Panc1 (cell line): ENCODE measurements at regions not wholly inside any gene's neighbourhood (a gene's known extent, or its start where the extent isn't known, plus 50 kb on each side); places are given as distances from the start of the nearest gene placed in this dataset.

Experiments
- ATAC-seq: fragments of 200-7000 bp; cut with Tn5 transposase; 2 replicates; pipeline ENCODE4 v1.9.1; 2020; ENCODE audit warnings: mild to moderate bottlenecking, moderate library complexity
- BruUV-seq: library from RNA; stranded (reverse); fragments of 400-500 nt; replicated peaks from 2 replicates; lab custom pipeline; 2021; lab: Mats Ljungman, UMichigan
- CTCF ChIA-PET: fragments of 300-600 bp; sonication (Branson Sonifier 250); formaldehyde crosslinking; loops from one replicate; lab custom pipeline; 2022; ENCODE audit warnings: antibody characterized with exemption; lab: Charles Lee
- POLR2A ChIA-PET: fragments of 300-600 bp; sonication (Branson Sonifier 250); formaldehyde crosslinking; loops from one replicate; lab custom pipeline; 2022; ENCODE audit warnings: antibody characterized with exemption; lab: Charles Lee
- DNase-seq: peaks from one replicate; pipeline ENCODE4 v3.0.0-alpha.2; 2010; ENCODE audit warnings: low read depth, low spot score
- H3K27ac ChIP-seq: 2 replicates; pipeline ENCODE4 v1.5.1; 2011; ENCODE audit warnings: mild to moderate bottlenecking, low read length, inconsistent platforms
- H3K27me3 ChIP-seq: fragments of 200-500 bp; sonication (Bioruptor generic); 2 replicates; pipeline ENCODE4 v1.6.0; 2014; ENCODE audit warnings: low read length, inconsistent platforms; ENCODE audit not compliant: control insufficient read depth, insufficient read depth
- H3K36me3 ChIP-seq: fragments of 200-500 bp; sonication (Bioruptor generic); 2 replicates; pipeline ENCODE4 v1.5.1; 2014; ENCODE audit warnings: inconsistent platforms, mild to moderate bottlenecking, low read length, moderate library complexity; ENCODE audit not compliant: control insufficient read depth, insufficient read depth
- H3K4me1 ChIP-seq: 2 replicates; pipeline ENCODE4 v1.5.1; 2011; ENCODE audit warnings: inconsistent platforms, mild to moderate bottlenecking, low read length, moderate library complexity; ENCODE audit not compliant: control insufficient read depth, insufficient read depth
- H3K4me3 ChIP-seq, 2 experiments: 2 replicates each; pipeline ENCODE4 v1.5.1; 2011 to 2012; ENCODE audit warnings: low read depth in 2 of 2, low read length in 2 of 2, mild to moderate bottlenecking in 2 of 2, inconsistent platforms in 1 of 2, moderate library complexity in 1 of 2
- H3K9me3 ChIP-seq: fragments of 200-500 bp; sonication (Bioruptor generic); 2 replicates; pipeline ENCODE4 v1.5.1; 2014; ENCODE audit warnings: low read depth, mild to moderate bottlenecking, inconsistent platforms, low read length, moderate library complexity; ENCODE audit not compliant: control insufficient read depth, insufficient read depth
- SIN3A ChIP-seq: IDR thresholded peaks from 2 replicates; pipeline ENCODE4 v1.6.1; 2012; ENCODE audit warnings: low read depth, mild to moderate bottlenecking, low read length, moderate library complexity, borderline replicate concordance; ENCODE audit not compliant: insufficient read depth
- TCF7L2 ChIP-seq: IDR thresholded peaks from 2 replicates; pipeline ENCODE4 v1.6.1; 2011; ENCODE audit warnings: mild to moderate bottlenecking, low read depth, low read length, inconsistent platforms
- in situ Hi-C: cut with HindIII; loops from 2 replicates; pipeline ENCODE4 v1.10.0; 2016; ENCODE audit warnings: low sequenced_read_pairs, low pct_unique_long_range_greater_than_20kb
- intact Hi-C: fragments of 100-400 bp; cut with micrococcal nuclease; formaldehyde crosslinking; loops from one replicate; pipeline ENCODE4 v1.10.0; 2022; ENCODE audit not compliant: unreplicated experiment
- TF ChIP-seq, protein P1 (sequence below): fragments of 450-650 bp; IDR thresholded peaks from 2 replicates; pipeline ENCODE4 v1.5.1; 2017; ENCODE audit warnings: mild to moderate bottlenecking
- TF ChIP-seq, protein P2 (sequence below), 2 experiments: IDR thresholded peaks; 2 replicates each; pipeline ENCODE4 v1.6.1; 2011 to 2012; ENCODE audit warnings: low read depth in 2 of 2, control low read depth in 1 of 2, low read length in 1 of 2, mild to moderate bottlenecking in 1 of 2, moderate library complexity in 1 of 2; ENCODE audit not compliant: insufficient read depth in 1 of 2

DNA sequence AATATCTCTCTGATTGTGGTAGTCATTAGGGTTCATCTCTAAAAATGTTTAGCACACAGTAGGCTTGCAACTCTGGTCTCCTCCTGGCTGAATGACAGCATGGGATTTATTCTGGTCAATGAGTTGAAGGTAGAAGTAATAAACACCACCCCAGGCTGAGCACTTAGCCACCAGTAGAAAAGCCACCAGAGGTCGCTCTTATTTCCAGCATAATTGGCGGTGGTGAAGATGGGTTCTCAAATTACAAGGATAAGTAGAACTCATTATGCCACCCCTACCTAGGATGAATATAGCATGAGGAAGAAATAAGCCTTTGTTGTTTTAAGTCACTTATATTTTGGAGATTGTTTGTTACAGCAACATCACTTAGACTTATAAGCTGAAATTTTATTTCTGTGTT lies 302.7 kb downstream of the GPM6A start:
- in situ Hi-C loops (no loop called here), intact Hi-C loops (no loop called here)
- no peak overlapping the region for H3K4me3 ChIP-seq
- no peak for DNase-seq
- H3K4me1 ChIP-seq, result no peaks in the 10 kb centered on the region
- ChIA-PET CTCF (no interaction called here), POLR2A (no interaction called here)
- H3K9me3 ChIP-seq, result no peaks in the 10 kb centered on the region
- no peaks in the 10 kb centered on the region; the same call in 1 of the 2 replicates for H3K36me3 ChIP-seq
- H3K27me3 ChIP-seq, result no peaks in the 10 kb centered on the region
- no TSS peak for BruUV-seq
- H3K27ac ChIP-seq, result no peak overlapping the region
- ATAC-seq, result no peak
- TF ChIP-seq, protein P1, sequence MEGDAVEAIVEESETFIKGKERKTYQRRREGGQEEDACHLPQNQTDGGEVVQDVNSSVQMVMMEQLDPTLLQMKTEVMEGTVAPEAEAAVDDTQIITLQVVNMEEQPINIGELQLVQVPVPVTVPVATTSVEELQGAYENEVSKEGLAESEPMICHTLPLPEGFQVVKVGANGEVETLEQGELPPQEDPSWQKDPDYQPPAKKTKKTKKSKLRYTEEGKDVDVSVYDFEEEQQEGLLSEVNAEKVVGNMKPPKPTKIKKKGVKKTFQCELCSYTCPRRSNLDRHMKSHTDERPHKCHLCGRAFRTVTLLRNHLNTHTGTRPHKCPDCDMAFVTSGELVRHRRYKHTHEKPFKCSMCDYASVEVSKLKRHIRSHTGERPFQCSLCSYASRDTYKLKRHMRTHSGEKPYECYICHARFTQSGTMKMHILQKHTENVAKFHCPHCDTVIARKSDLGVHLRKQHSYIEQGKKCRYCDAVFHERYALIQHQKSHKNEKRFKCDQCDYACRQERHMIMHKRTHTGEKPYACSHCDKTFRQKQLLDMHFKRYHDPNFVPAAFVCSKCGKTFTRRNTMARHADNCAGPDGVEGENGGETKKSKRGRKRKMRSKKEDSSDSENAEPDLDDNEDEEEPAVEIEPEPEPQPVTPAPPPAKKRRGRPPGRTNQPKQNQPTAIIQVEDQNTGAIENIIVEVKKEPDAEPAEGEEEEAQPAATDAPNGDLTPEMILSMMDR, result no peak

GRCh38 chr4:175511861-175512260 lies 300.2 kb downstream of the GPM6A start:
- no peak for ATAC-seq
- TF ChIP-seq, protein P2, sequence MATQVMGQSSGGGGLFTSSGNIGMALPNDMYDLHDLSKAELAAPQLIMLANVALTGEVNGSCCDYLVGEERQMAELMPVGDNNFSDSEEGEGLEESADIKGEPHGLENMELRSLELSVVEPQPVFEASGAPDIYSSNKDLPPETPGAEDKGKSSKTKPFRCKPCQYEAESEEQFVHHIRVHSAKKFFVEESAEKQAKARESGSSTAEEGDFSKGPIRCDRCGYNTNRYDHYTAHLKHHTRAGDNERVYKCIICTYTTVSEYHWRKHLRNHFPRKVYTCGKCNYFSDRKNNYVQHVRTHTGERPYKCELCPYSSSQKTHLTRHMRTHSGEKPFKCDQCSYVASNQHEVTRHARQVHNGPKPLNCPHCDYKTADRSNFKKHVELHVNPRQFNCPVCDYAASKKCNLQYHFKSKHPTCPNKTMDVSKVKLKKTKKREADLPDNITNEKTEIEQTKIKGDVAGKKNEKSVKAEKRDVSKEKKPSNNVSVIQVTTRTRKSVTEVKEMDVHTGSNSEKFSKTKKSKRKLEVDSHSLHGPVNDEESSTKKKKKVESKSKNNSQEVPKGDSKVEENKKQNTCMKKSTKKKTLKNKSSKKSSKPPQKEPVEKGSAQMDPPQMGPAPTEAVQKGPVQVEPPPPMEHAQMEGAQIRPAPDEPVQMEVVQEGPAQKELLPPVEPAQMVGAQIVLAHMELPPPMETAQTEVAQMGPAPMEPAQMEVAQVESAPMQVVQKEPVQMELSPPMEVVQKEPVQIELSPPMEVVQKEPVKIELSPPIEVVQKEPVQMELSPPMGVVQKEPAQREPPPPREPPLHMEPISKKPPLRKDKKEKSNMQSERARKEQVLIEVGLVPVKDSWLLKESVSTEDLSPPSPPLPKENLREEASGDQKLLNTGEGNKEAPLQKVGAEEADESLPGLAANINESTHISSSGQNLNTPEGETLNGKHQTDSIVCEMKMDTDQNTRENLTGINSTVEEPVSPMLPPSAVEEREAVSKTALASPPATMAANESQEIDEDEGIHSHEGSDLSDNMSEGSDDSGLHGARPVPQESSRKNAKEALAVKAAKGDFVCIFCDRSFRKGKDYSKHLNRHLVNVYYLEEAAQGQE (IDR thresholded peaks at IDR 0.05; ENCODE audit: insufficient read depth in 1 of 2, low read depth in 2 of 2, low read length in 1 of 2), result no peak
- TF ChIP-seq, protein P1, result no peak
- TF ChIP-seq TCF7L2 (no peak), SIN3A (no peak)
- H3K9me3 ChIP-seq, result no peaks in the 10 kb centered on the region
- POLR2A ChIA-PET, result no interaction called here
- in situ Hi-C loops (no loop called here), intact Hi-C loops (no loop called here)
- CTCF ChIA-PET, result no interaction called here
- no peak for DNase-seq
- no peaks in the 10 kb centered on the region for H3K36me3 ChIP-seq
- no peak overlapping the region for H3K27ac ChIP-seq
- H3K4me1 ChIP-seq, result no peaks in the 10 kb centered on the region
- no peak overlapping the region for H3K4me3 ChIP-seq
- no TSS peak for BruUV-seq
- H3K27me3 ChIP-seq, result no peaks in the 10 kb centered on the region

GRCh38 chr4:175514174-175514573 lies 297.9 kb downstream of the GPM6A start:
- no peaks in the 10 kb centered on the region for H3K27me3 ChIP-seq
- in situ Hi-C loops (no loop called here), intact Hi-C loops (no loop called here)
- H3K4me3 ChIP-seq, result no peak overlapping the region
- H3K27ac ChIP-seq, result no peak overlapping the region
- DNase-seq, result no peak
- no peaks in the 10 kb centered on the region for H3K36me3 ChIP-seq
- H3K4me1 ChIP-seq, result no peaks in the 10 kb centered on the region
- no peak for ATAC-seq
- no peaks in the 10 kb centered on the region for H3K9me3 ChIP-seq
- no peak for TF ChIP-seq TCF7L2
- TF ChIP-seq, protein P2 (IDR thresholded peaks at IDR 0.05; ENCODE audit: insufficient read depth in 1 of 2, low read depth in 2 of 2, low read length in 1 of 2), result no peak
- ChIA-PET POLR2A (no interaction called here), CTCF (no interaction called here)
- no TSS peak for BruUV-seq
